Stromal cell of bone marrow (primary cell): ENCODE measurements at regions not wholly inside any gene's neighbourhood (a gene's known extent, or its start where the extent isn't known, plus 50 kb on each side); places are given as distances from the start of the nearest gene placed in this dataset.

Experiments
- DNase-seq: peaks from one replicate; pipeline ENCODE4 v3.0.0-alpha.2; 2012; ENCODE audit warnings: low read depth

DNA sequence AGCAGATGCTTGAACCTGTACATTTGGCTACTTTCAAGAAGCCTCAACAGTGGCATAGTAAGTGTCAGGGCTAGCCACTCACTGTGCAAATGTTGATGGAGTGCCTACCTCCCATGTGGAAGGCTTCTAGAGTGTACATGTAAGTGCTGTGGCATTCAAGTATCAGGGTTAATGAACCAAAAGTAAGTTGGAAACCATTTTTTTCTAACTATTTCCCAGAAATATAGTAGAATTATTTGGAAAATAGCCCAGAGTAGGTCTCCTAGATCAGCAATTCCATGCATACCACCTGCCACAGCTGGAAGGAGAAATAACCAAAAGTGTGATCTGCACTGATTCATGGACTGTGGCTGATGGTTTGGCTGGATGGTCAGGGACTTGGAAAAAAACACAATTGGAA, 53.3 kb downstream of the FOXD1 start:
- no peak for DNase-seq

- no peak for DNase-seq
Observed at GRCh38 chr5:73394610-73395009, 54.0 kb downstream of the FOXD1 start.

- DNase-seq = no peak
Observed at GRCh38 chr5:73393611-73394489, 54.7 kb downstream of the FOXD1 start.

GRCh38 chr5:73392775-73393174, 55.8 kb downstream of the FOXD1 start:
- no peak for DNase-seq

DNA sequence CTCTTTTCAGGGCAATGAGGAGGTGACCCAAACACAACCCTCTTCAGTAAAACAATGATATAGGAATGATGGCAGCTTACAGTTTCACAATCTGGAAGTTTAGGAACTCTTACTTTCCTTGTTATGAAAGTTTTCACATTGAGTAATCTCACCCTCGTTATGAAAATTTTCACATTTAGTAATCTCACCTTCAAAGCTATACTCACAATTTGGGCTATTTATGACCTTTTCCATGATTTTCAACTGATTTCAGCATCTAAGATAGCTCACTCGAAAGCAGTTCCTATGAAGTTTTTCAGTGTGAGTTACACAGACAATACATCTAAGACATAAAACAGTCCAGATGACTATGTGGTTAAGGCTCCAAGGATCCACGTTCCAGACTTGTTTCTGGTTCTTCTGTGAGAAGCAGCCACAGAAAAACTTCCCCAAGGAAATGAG, 57.1 kb downstream of the FOXD1 start:
- peak; percentile 44 for DNase-seq

- DNase-seq = no peak
Observed at GRCh38 chr5:73390972-73391371, 57.6 kb downstream of the FOXD1 start.

GRCh38 chr5:73388740-73389139, 59.8 kb downstream of the FOXD1 start:
- no peak for DNase-seq

- DNase-seq = no peak
Observed at GRCh38 chr5:73388306-73388684, 60.3 kb downstream of the FOXD1 start.

DNA sequence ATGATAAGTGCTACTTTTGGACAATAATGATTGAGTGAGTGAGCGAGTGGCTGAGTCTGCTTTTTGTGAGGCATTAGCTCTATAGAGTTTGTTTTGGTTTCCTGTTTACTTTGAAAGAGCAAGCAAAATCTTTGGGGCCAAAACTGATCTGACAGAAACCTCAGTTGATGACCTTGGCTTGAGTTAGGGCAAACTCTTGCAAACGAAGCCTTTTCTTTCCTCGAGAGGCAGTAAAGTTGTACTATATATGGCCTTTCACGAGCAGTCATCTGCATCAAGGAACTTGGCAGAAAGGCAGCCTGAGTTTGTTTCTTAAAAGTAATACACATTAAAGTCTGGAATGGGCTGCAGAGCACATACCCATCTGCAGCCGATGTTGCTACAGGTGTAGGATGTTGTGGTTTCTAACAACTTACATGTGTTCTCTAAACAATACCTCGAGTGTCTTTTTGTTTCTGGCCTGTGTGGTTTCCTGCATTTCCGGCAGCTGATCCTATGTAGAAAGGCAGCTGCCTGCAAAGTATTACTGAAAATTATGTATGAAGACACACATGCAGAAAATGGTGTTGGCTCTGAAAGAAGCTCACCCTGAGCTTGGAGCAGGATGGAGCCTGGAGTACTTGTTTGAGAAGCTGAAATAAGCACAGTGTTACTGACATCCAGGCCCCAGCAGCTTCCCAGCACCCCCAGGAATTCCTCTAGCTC, 60.8 kb downstream of the FOXD1 start:
- DNase-seq = no peak

DNA sequence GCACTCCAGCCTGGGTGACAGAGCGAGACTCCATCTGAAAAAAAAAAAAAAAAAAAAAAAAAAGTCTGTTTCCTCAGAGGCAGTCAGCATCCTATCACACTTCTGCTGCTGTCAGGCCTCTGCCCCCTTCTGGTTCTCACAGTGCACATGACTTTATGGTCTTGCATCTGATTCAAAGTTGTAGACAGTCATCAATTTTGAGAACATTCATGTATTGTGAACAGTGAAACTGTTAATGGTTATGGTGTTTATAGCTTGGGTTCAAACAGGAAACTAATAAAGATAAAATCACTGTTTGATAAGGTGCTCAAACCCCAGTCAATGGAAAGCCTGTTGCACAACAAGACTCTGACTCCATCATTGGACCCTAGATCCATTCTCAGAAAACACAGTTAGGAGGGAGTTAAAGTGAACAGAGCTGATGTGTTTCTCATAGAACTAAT, 61.4 kb downstream of the FOXD1 start:
- no peak for DNase-seq

GRCh38 chr5:73384861-73385260, 63.7 kb downstream of the FOXD1 start:
- no peak for DNase-seq

DNA sequence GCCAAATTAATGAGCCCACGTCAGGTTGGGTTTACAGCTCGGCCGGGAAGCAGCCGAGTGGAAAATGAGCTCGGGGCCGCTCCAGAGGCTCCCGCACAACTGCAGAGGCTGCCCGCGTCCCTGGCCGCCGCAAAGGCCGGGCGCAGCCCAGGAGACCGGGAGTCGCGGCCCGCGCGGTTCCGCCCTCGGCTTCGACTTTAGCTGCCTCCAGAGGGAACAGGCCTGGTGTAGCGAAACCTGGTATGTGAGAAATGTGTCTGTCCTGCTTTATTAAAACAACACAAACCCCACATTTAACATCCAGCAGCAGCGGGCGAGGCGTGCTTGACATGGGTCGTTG, 66.2 kb downstream of the FOXD1 start:
- no peak for DNase-seq

- no peak for DNase-seq
Observed at GRCh38 chr5:73381590-73382400, 66.8 kb downstream of the FOXD1 start.

DNA sequence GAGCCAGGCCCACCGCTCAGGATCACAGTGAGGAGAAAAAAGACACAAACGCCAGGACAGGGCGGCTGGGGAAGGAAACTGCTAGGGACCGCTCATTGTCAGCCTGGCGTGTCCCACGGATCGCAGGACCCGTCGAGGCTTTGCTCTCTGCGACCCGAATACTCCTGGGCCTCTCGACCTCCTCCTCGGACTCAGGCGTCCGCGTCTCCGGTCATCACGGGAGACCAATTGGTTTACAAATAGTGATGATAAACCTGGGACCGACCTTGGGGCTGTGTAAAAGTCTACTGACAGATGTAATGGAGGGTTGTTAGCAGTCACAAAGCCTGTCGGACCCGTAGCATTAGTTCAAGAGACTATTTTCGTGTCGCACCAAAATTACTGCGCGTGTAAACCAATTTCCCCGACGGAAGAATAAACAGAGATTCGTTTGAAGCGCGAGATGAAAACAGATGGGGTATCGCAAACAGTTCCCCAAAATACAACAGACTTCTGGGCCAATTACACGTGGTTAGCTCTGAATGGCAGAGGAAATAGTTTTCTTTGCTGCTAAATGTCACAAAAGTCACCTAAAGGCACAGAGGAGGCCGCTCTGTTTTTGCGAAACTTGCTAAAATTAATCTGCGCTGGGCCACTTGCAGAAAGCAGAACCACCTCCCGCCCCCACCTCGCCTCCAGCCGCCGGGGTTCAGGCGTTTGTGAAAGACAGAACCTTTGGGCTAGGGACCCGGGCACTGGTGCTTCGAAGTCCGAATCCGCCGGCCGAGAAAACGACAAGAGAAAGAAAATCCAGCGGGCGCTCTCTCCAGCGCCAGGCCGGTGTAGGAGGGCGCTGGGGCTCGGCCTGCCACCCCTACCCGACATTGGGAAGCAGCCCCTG, 67.6 kb downstream of the FOXD1 start:
- DNase-seq = no peak

DNA sequence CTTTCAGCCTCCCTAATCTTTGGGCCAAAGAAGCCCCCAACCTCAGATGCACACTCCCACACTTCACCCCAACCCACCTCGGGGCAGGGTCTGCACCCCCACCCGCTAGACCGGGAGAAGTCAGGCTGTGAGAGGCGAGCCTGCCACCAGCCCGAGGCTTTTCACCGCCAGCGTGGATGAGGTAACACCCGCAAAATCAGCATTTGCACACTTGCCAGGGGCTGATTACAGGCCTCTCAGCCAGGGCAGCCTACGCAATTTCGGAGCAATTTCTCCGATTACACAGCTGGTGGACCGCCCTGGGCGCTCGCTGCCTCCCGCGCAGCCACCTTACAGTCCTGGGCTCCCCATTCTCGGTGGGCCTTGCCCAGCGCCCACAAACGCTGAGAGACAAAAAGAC, 68.5 kb downstream of the FOXD1 start:
- DNase-seq = no peak

GRCh38 chr5:73379435-73379834, 69.1 kb downstream of the FOXD1 start:
- no peak for DNase-seq

GRCh38 chr5:73378765-73379164, 69.8 kb downstream of the FOXD1 start:
- DNase-seq = no peak

- no peak for DNase-seq
Observed at GRCh38 chr5:73378070-73378469, 70.5 kb downstream of the FOXD1 start.

DNA sequence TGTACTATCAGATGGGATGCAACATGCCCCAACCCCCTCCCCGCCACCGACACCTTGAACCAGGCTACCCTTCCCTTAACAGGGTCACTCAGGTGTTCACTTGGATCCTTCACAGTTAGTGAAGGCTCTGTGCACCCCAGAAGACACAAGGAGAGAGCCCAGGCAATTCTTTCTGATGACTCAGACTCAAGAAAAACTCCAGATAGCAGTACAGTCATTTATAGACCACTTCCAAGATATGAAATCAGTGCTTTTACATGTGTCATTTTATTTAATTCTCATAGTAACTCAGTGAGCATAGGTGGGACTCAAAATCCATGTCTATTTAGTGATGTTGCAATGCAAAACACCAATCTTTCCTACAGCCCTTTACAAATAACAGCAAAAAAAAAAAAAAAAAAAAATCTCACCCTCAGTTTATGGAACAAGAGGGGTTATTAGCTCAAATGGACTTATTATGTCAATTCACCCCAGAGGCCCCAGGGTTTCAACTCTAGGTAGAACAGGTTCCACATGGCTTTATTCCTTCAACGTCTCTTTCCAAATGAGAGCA, 71.9 kb downstream of the FOXD1 start:
- no peak for DNase-seq

GRCh38 chr5:73375949-73376348, 72.6 kb downstream of the FOXD1 start:
- DNase-seq = no peak

DNA sequence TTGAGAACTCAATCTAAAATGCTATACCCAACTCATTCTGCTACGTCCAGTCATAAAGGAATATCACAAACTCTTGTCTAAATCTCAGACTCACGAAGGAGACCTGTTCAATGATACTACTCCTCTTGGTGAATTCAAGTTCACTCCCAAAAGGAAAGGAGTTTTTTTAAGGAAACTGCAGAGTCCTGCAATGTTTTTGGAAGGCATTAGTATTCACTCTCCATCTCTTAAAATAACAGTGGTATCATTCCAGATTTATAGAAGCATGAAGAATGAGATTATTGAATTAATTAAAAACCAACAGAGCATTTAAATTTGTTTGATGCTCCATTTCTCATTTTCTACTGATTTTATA, 73.4 kb downstream of the FOXD1 start:
- DNase-seq = no peak
